B cell (primary cell): ENCODE measurements at regions not wholly inside any gene's neighbourhood (a gene's known extent, or its start where the extent isn't known, plus 50 kb on each side); places are given as distances from the start of the nearest gene placed in this dataset.

Experiments
- EZH2 ChIP-seq: IDR thresholded peaks from 2 replicates; pipeline ENCODE4 v1.6.1; 2012; ENCODE audit warnings: borderline replicate concordance, low read depth, mild to moderate bottlenecking, moderate library complexity, low read length; ENCODE audit not compliant: insufficient read depth, poor library complexity, severe bottlenecking
- TF ChIP-seq, protein P1 (sequence below): fragments of 200-600 bp; IDR thresholded peaks from one replicate; pipeline ENCODE4 v1.8.0; 2022; ENCODE audit warnings: antibody characterized with exemption, mild to moderate bottlenecking

- TF ChIP-seq, protein P1, sequence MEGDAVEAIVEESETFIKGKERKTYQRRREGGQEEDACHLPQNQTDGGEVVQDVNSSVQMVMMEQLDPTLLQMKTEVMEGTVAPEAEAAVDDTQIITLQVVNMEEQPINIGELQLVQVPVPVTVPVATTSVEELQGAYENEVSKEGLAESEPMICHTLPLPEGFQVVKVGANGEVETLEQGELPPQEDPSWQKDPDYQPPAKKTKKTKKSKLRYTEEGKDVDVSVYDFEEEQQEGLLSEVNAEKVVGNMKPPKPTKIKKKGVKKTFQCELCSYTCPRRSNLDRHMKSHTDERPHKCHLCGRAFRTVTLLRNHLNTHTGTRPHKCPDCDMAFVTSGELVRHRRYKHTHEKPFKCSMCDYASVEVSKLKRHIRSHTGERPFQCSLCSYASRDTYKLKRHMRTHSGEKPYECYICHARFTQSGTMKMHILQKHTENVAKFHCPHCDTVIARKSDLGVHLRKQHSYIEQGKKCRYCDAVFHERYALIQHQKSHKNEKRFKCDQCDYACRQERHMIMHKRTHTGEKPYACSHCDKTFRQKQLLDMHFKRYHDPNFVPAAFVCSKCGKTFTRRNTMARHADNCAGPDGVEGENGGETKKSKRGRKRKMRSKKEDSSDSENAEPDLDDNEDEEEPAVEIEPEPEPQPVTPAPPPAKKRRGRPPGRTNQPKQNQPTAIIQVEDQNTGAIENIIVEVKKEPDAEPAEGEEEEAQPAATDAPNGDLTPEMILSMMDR: no peak
- no peak for TF ChIP-seq EZH2
These were observed 81.1 kb downstream of the EFNB1 start for GRCh38 chrX:68909945-68910344.
